NAMALWA (cell line): ENCODE measurements at regions not wholly inside any gene's neighbourhood (a gene's known extent, or its start where the extent isn't known, plus 50 kb on each side); places are given as distances from the start of the nearest gene placed in this dataset.

Experiments used
- DNase-seq: peaks from one replicate; pipeline ENCODE4 v3.0.0-alpha.2; 2015; ENCODE audit warnings: low spot score

GRCh38 chrX:43018031-43018430, 240.1 kb upstream of the PPP1R2C start:
- no peak for DNase-seq

- no peak for DNase-seq
Observed at GRCh38 chrX:43019021-43019420, 241.1 kb upstream of the PPP1R2C start.

- no peak for DNase-seq
Observed at GRCh38 chrX:43025806-43026315, 247.9 kb upstream of the PPP1R2C start.

- DNase-seq, result no peak
Observed at GRCh38 chrX:43064096-43064495, 286.1 kb upstream of the PPP1R2C start.

GRCh38 chrX:43065978-43066377, 288.0 kb upstream of the PPP1R2C start:
- no peak for DNase-seq

GRCh38 chrX:43068639-43069038, 290.7 kb upstream of the PPP1R2C start:
- no peak for DNase-seq

- DNase-seq, result no peak
Observed at GRCh38 chrX:43083016-43083415, 305.1 kb upstream of the PPP1R2C start.

GRCh38 chrX:43087830-43088229, 309.9 kb upstream of the PPP1R2C start:
- DNase-seq, result no peak

- peak; percentile 1 for DNase-seq
Observed at GRCh38 chrX:43096830-43097229, 318.9 kb upstream of the PPP1R2C start.

- no peak for DNase-seq
Observed at GRCh38 chrX:43106009-43106408, 328.0 kb upstream of the PPP1R2C start.

- DNase-seq, result no peak
Observed at GRCh38 chrX:43108828-43109227, 330.9 kb upstream of the PPP1R2C start.

- peak; percentile 14 for DNase-seq
Observed at GRCh38 chrX:43121637-43122036, 343.7 kb upstream of the PPP1R2C start.

GRCh38 chrX:43139645-43140044, 361.7 kb upstream of the PPP1R2C start:
- no peak for DNase-seq

GRCh38 chrX:43140582-43140981, 362.6 kb upstream of the PPP1R2C start:
- no peak for DNase-seq

GRCh38 chrX:43141885-43142284, 363.9 kb upstream of the PPP1R2C start:
- DNase-seq, result no peak

GRCh38 chrX:43148305-43148704, 370.3 kb upstream of the PPP1R2C start:
- DNase-seq, result no peak

GRCh38 chrX:43165343-43165920, 387.5 kb upstream of the PPP1R2C start:
- DNase-seq, result no peak

GRCh38 chrX:43166874-43167273, 388.9 kb upstream of the PPP1R2C start:
- DNase-seq, result no peak

GRCh38 chrX:43175434-43175833, 397.5 kb upstream of the PPP1R2C start:
- DNase-seq, result no peak

- no peak for DNase-seq
Observed at GRCh38 chrX:43176686-43177085, 398.7 kb upstream of the PPP1R2C start.

GRCh38 chrX:43188296-43188695, 410.3 kb upstream of the PPP1R2C start:
- peak; percentile 33 for DNase-seq

GRCh38 chrX:43211570-43211969, 433.6 kb upstream of the PPP1R2C start:
- no peak for DNase-seq

GRCh38 chrX:43218198-43218597, 437.9 kb upstream of the MAOA start:
- DNase-seq, result no peak

GRCh38 chrX:43224496-43224895, 431.6 kb upstream of the MAOA start:
- DNase-seq, result no peak
